IMR-90 (cell line): ENCODE measurements at regions not wholly inside any gene's neighbourhood (a gene's known extent, or its start where the extent isn't known, plus 50 kb on each side); places are given as distances from the start of the nearest gene placed in this dataset.
A peak's percentile ranks its signal among the peaks of the same experiment; 100 is the strongest.

Source experiments
- ATAC-seq: fragments of 200-7000 bp; cut with Tn5 transposase; 2 replicates; pipeline ENCODE4 v1.9.1; 2020; ENCODE audit warnings: low read depth, mild to moderate bottlenecking, moderate library complexity
- BruUV-seq: library from RNA; stranded (reverse); fragments of 400-500 nt; replicated peaks from 2 replicates; lab custom pipeline; 2021; lab: Mats Ljungman, UMichigan
- CTCF ChIA-PET: fragments of 300-600 bp; formaldehyde crosslinking; extraction: SDS; loops from one replicate; lab custom pipeline; 2021; ENCODE audit warnings: antibody characterized with exemption; lab: Yijun Ruan, JAX
- POLR2A ChIA-PET: fragments of 300-600 bp; sonication (Branson Sonifier 250); formaldehyde crosslinking; loops from one replicate; lab custom pipeline; 2022; ENCODE audit warnings: antibody characterized with exemption; ENCODE audit not compliant: unreplicated experiment; lab: Charles Lee
- DNase-seq: peaks from one replicate; pipeline ENCODE4 v3.0.0; 2013
- H2AFZ ChIP-seq: replicated peaks from 2 replicates; pipeline ENCODE3; 2013; ENCODE audit warnings: low read length, mild to moderate bottlenecking; ENCODE audit not compliant: poor library complexity
- H2AK5ac ChIP-seq: 2 replicates; pipeline ENCODE4 v1.6.1; 2013; ENCODE audit warnings: low read depth, low read length, inconsistent platforms
- H2AK9ac ChIP-seq: replicated peaks from 2 replicates; pipeline ENCODE3; 2013; ENCODE audit warnings: mild to moderate bottlenecking, low read depth, low read length, moderate library complexity; ENCODE audit not compliant: poor library complexity
- H2BK120ac ChIP-seq: 2 replicates; pipeline ENCODE4 v1.6.1; 2013; ENCODE audit warnings: low read depth, low read length, inconsistent platforms
- H2BK15ac ChIP-seq: 3 replicates; pipeline ENCODE4 v1.6.1; 2013; ENCODE audit warnings: low read depth, low read length, inconsistent platforms
- H2BK20ac ChIP-seq: 2 replicates; pipeline ENCODE4 v1.6.1; 2013; ENCODE audit warnings: low read depth, mild to moderate bottlenecking, inconsistent platforms, low read length, moderate library complexity
- H2BK5ac ChIP-seq: 2 replicates; pipeline ENCODE4 v1.6.1; 2013; ENCODE audit warnings: mild to moderate bottlenecking, low read depth, low read length, inconsistent platforms; ENCODE audit not compliant: poor library complexity, severe bottlenecking
- H3K14ac ChIP-seq: replicated peaks from 2 replicates; pipeline ENCODE4 v1.6.1; 2013; ENCODE audit warnings: low read depth, low read length, inconsistent platforms
- H3K18ac ChIP-seq: 2 replicates; pipeline ENCODE4 v1.6.1; 2013; ENCODE audit warnings: low read depth, low read length, control low read depth
- H3K23ac ChIP-seq: 2 replicates; pipeline ENCODE4 v1.6.1; 2013; ENCODE audit warnings: low read depth, low read length, inconsistent platforms
- H3K27ac ChIP-seq: 2 replicates; pipeline ENCODE4 v1.5.1; 2013; ENCODE audit warnings: mild to moderate bottlenecking, control low read depth, low read length; ENCODE audit not compliant: insufficient read depth
- H3K27me3 ChIP-seq: 2 replicates; pipeline ENCODE4 v1.6.1; 2013; ENCODE audit warnings: low read length; ENCODE audit not compliant: control insufficient read depth, insufficient read depth
- H3K36me3 ChIP-seq: 2 replicates; pipeline ENCODE4 v1.6.1; 2013; ENCODE audit warnings: low read length, mixed read lengths; ENCODE audit not compliant: control insufficient read depth, insufficient read depth
- H3K4ac ChIP-seq: 2 replicates; pipeline ENCODE4 v1.6.1; 2013; ENCODE audit warnings: low read depth, low read length, inconsistent platforms
- H3K4me1 ChIP-seq: 2 replicates; pipeline ENCODE4 v1.6.1; 2013; ENCODE audit warnings: low read length, mixed read lengths; ENCODE audit not compliant: control insufficient read depth, insufficient read depth
- H3K4me2 ChIP-seq: 2 replicates; pipeline ENCODE4 v1.6.1; 2013; ENCODE audit warnings: low read depth, mild to moderate bottlenecking, control low read depth, low read length, moderate library complexity
- H3K4me3 ChIP-seq: 2 replicates; pipeline ENCODE4 v1.5.1; 2013; ENCODE audit warnings: low read depth, mild to moderate bottlenecking, control low read depth, low read length, moderate library complexity; ENCODE audit not compliant: insufficient read depth
- H3K56ac ChIP-seq: 2 replicates; pipeline ENCODE4 v1.6.1; 2013; ENCODE audit warnings: low read length, inconsistent platforms; ENCODE audit not compliant: insufficient read depth; ENCODE audit errors: extremely low read depth
- H3K79me1 ChIP-seq, 2 experiments: 2 replicates each; pipeline ENCODE4 v1.6.1; 2013; ENCODE audit warnings: low read length in 2 of 2, inconsistent platforms in 1 of 2, low read depth in 1 of 2
- H3K9ac ChIP-seq: 2 replicates; pipeline ENCODE4 v1.6.1; 2013; ENCODE audit warnings: low read depth, low read length, control low read depth
- H3K9me1 ChIP-seq: 2 replicates; pipeline ENCODE4 v1.6.1; 2013; ENCODE audit warnings: low read length, inconsistent platforms; ENCODE audit not compliant: insufficient read depth
- H3K9me3 ChIP-seq: 2 replicates; pipeline ENCODE4 v1.6.1; 2013; ENCODE audit warnings: low read length; ENCODE audit not compliant: control insufficient read depth, insufficient read depth
- H4K20me1 ChIP-seq: 2 replicates; pipeline ENCODE4 v1.6.1; 2013; ENCODE audit warnings: low read length, inconsistent platforms; ENCODE audit not compliant: insufficient read depth
- H4K5ac ChIP-seq: 2 replicates; pipeline ENCODE4 v1.6.1; 2013; ENCODE audit warnings: mild to moderate bottlenecking, low read depth, low read length, control low read depth
- H4K8ac ChIP-seq, 2 experiments: 2 replicates each; pipeline ENCODE4 v1.6.1; 2013; ENCODE audit warnings: low read depth in 2 of 2, low read length in 2 of 2, control low read depth in 1 of 2, inconsistent platforms in 1 of 2
- H4K91ac ChIP-seq: 2 replicates; pipeline ENCODE4 v1.6.1; 2013; ENCODE audit warnings: low read depth, low read length, inconsistent platforms; ENCODE audit not compliant: insufficient read depth
- BHLHE40 ChIP-seq: fragments of 150-350 bp; IDR thresholded peaks from 2 replicates; pipeline ENCODE4 v1.6.1; 2016; ENCODE audit warnings: mild to moderate bottlenecking, low read depth, low read length
- CHD1 ChIP-seq: IDR thresholded peaks from 2 replicates; pipeline ENCODE4 v1.6.1; 2012; ENCODE audit warnings: low read depth, low read length, improper control_type of control experiment
- FOS ChIP-seq: fragments of 150-350 bp; IDR thresholded peaks from 2 replicates; pipeline ENCODE4 v1.6.1; 2016; ENCODE audit warnings: low read depth, low read length
- MAFK ChIP-seq: IDR thresholded peaks from 2 replicates; pipeline ENCODE4 v1.6.1; 2012; ENCODE audit warnings: low read depth, low read length, improper control_type of control experiment
- MAZ ChIP-seq: IDR thresholded peaks from 2 replicates; pipeline ENCODE4 v1.6.1; 2012; ENCODE audit warnings: low read depth, mild to moderate bottlenecking, low read length, improper control_type of control experiment, moderate library complexity, borderline replicate concordance
- MXI1 ChIP-seq: IDR thresholded peaks from 2 replicates; pipeline ENCODE4 v1.6.1; 2012; ENCODE audit warnings: low read depth, mild to moderate bottlenecking, low read length, moderate library complexity, borderline replicate concordance
- NFE2L2 ChIP-seq: fragments of 150-350 bp; IDR thresholded peaks from 2 replicates; pipeline ENCODE4 v1.6.1; 2016; ENCODE audit warnings: low read depth, mild to moderate bottlenecking, low read length
- RAD21 ChIP-seq: IDR thresholded peaks from 2 replicates; pipeline ENCODE4 v1.6.1; 2012; ENCODE audit warnings: low read length, improper control_type of control experiment
- SMC3 ChIP-seq: fragments of 150-350 bp; IDR thresholded peaks from 2 replicates; pipeline ENCODE4 v1.6.1; 2016; ENCODE audit warnings: low read depth, mild to moderate bottlenecking, antibody characterized with exemption, low read length, moderate library complexity
- WGBS, 2 experiments: methylation state at CpG; one replicate each; pipeline versions ENCODE4 v1.1.5 to v1.1.7; 2013; ENCODE audit warnings: missing lambda C conversion rate in 2 of 2; ENCODE audit not compliant: insufficient read length in 1 of 2; ENCODE audit errors: extremely low coverage in 2 of 2; 5-methylcytosine and 5-hydroxymethylcytosine counted together
- dilution Hi-C: fragments of 300-500 bp; cut with HindIII; formaldehyde crosslinking; loops from one replicate; pipeline ENCODE4 v1.14.3; 2018; ENCODE audit warnings: low sequenced_read_pairs; ENCODE audit not compliant: unreplicated experiment
- in situ Hi-C: fragments of 300-500 bp; cut with MboI; formaldehyde crosslinking; loops from 3 replicates; pipeline ENCODE4 v1.14.3; 2019; ENCODE audit warnings: low sequenced_read_pairs, inconsistent platforms, mixed read lengths
- intact Hi-C: fragments of 100-400 bp; cut with micrococcal nuclease; formaldehyde crosslinking; loops from 2 replicates; pipeline ENCODE4 v1.10.0; 2022
- TF ChIP-seq, protein P1 (sequence below): fragments of 150-350 bp; IDR thresholded peaks from 2 replicates; pipeline ENCODE4 v1.6.1; 2017; ENCODE audit warnings: mild to moderate bottlenecking, antibody characterized with exemption, low read length, low read depth
- TF ChIP-seq, protein P2 (sequence below): fragments of 150-350 bp; IDR thresholded peaks from 2 replicates; pipeline ENCODE4 v1.6.1; 2016; ENCODE audit warnings: low read depth, mild to moderate bottlenecking, low read length, moderate library complexity, borderline replicate concordance
- TF ChIP-seq, protein P3 (sequence below): conservative IDR thresholded peaks from 2 replicates; pipeline ENCODE4 v1.5.1; 2012; ENCODE audit warnings: mild to moderate bottlenecking, low read depth, low read length, improper control_type of control experiment

DNA sequence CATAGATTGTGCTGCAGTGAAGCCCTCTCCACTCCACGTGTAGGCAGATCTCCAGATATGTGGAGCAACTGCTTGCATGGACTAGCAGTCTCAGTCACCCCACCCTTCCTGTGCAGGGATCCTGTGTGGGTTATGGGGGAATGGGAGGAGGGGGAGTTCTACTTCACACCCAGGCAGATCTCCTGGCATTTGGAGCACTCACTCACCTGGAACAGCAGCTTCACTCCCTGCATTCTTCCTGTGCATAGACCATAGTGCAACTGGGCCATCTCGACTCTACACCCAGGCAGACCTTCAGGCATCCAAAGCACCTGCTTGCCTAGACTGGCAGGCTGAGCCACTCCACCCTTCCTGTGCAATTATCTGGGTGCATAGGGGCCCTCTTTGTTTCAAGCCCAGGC, 96.0 kb upstream of the PCED1B start:
- Histone ChIP-seq H3K27ac (no peak overlapping the region), H2BK120ac (peak overlapping the region; percentile 52), H3K56ac (no peak overlapping the region), H3K14ac (0 out of 2 replicates have a peak overlapping the region, but pooled peaks have one; percentile 10), H3K36me3 (no peaks in the 10 kb centered on the region), H4K20me1 (no peaks in the 10 kb centered on the region), H2AK9ac (peak overlapping the region; percentile 62), H3K79me1 (0 out of 4 replicates have a peak, but pooled peaks cover 0 to 3% of the 10 kb centered on the region in 2 experiments), H2BK15ac (peak overlapping the region; percentile 54; the same call in 2 of the 3 replicates), H2BK20ac (peak overlapping the region; percentile 28), H3K4ac (peak overlapping the region; percentile 32; the same call in 1 of the 2 replicates), H2AK5ac (peak overlapping the region; percentile 27), H3K18ac (no peak overlapping the region), H3K4me2 (no peak overlapping the region), H3K23ac (peak overlapping the region; percentile 32; the same call in 1 of the 2 replicates), H3K4me1 (no peaks in the 10 kb centered on the region), H4K91ac (no peak overlapping the region; the same call in 1 of the 2 replicates), H3K4me3 (no peak overlapping the region), H3K9ac (no peak overlapping the region), H3K27me3 (no peaks in the 10 kb centered on the region), H4K8ac (0 out of 4 replicates have a peak overlapping the region, but pooled peaks of 1 of the 2 experiments have one; percentile 8), H2BK5ac (no peak overlapping the region), H2AFZ (peak overlapping the region; percentile 79), H4K5ac (no peak overlapping the region), H3K9me3 (no peaks in the 10 kb centered on the region), H3K9me1 (peaks cover 7% of the 10 kb centered on the region; the same call in 1 of the 2 replicates)
- no CpG with 5 or more reads among the region's 2 CpGs for WGBS, 2 experiments
- TF ChIP-seq CHD1: no peak
- TF ChIP-seq, protein P1, sequence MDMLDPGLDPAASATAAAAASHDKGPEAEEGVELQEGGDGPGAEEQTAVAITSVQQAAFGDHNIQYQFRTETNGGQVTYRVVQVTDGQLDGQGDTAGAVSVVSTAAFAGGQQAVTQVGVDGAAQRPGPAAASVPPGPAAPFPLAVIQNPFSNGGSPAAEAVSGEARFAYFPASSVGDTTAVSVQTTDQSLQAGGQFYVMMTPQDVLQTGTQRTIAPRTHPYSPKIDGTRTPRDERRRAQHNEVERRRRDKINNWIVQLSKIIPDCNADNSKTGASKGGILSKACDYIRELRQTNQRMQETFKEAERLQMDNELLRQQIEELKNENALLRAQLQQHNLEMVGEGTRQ: no peak
- TF ChIP-seq MAFK: no peak
- TF ChIP-seq, protein P2, sequence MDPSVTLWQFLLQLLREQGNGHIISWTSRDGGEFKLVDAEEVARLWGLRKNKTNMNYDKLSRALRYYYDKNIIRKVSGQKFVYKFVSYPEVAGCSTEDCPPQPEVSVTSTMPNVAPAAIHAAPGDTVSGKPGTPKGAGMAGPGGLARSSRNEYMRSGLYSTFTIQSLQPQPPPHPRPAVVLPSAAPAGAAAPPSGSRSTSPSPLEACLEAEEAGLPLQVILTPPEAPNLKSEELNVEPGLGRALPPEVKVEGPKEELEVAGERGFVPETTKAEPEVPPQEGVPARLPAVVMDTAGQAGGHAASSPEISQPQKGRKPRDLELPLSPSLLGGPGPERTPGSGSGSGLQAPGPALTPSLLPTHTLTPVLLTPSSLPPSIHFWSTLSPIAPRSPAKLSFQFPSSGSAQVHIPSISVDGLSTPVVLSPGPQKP: no peak
- no peak for TF ChIP-seq MAZ
- no peak for TF ChIP-seq SMC3
- no peak for TF ChIP-seq FOS
- no peak for TF ChIP-seq BHLHE40
- TF ChIP-seq MXI1: no peak
- TF ChIP-seq, protein P3, sequence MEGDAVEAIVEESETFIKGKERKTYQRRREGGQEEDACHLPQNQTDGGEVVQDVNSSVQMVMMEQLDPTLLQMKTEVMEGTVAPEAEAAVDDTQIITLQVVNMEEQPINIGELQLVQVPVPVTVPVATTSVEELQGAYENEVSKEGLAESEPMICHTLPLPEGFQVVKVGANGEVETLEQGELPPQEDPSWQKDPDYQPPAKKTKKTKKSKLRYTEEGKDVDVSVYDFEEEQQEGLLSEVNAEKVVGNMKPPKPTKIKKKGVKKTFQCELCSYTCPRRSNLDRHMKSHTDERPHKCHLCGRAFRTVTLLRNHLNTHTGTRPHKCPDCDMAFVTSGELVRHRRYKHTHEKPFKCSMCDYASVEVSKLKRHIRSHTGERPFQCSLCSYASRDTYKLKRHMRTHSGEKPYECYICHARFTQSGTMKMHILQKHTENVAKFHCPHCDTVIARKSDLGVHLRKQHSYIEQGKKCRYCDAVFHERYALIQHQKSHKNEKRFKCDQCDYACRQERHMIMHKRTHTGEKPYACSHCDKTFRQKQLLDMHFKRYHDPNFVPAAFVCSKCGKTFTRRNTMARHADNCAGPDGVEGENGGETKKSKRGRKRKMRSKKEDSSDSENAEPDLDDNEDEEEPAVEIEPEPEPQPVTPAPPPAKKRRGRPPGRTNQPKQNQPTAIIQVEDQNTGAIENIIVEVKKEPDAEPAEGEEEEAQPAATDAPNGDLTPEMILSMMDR: no peak
- TF ChIP-seq RAD21: no peak
- TF ChIP-seq NFE2L2: no peak
- dilution Hi-C loops: no loop called here
- POLR2A ChIA-PET: no interaction called here
- intact Hi-C loops: loop anchor here (5.0 kb wide), 1 partner anchor 611 kb away; the partner anchor contains the start of gene SLC38A2
- no peak for ATAC-seq
- BruUV-seq: no TSS peak
- CTCF ChIA-PET: interaction anchor here (0.5 to 3.3 kb wide), 12 partner anchors 13 to 366 kb away, joined by 3 to 23 read pairs (median 4); no protein-coding TSS in a partner anchor
- no peak for DNase-seq
- in situ Hi-C loops: no loop called here
